H1 (cell line): ENCODE measurements at regions not wholly inside any gene's neighbourhood (a gene's known extent, or its start where the extent isn't known, plus 50 kb on each side); places are given as distances from the start of the nearest gene placed in this dataset.

Experiments
- CTCF ChIA-PET: fragments of 300-600 bp; sonication (Branson Sonifier 250); formaldehyde crosslinking; loops from one replicate; lab custom pipeline; 2021; ENCODE audit not compliant: partially characterized antibody; lab: Charles Lee
- POLR2A ChIA-PET: fragments of 300-600 bp; sonication (Branson Sonifier 250); formaldehyde crosslinking; loops from one replicate; lab custom pipeline; 2021; ENCODE audit warnings: inconsistent platforms; ENCODE audit not compliant: partially characterized antibody; lab: Charles Lee
- DNase-seq, 2 experiments: peaks; one replicate each; pipeline versions ENCODE4 v3.0.0 to v3.0.0-alpha.2; 2010 to 2022; ENCODE audit warnings: low spot score in 2 of 2, low read depth in 1 of 2, mixed read lengths in 1 of 2
- FAIRE-seq: peaks from 2 replicates; lab custom pipeline; 2011; peaks lifted over from hg19 to GRCh38; lab: Jason Lieb, UNC
- H2AFZ ChIP-seq: 2 replicates; pipeline ENCODE4 v1.8.1; 2012; ENCODE audit warnings: low read length, inconsistent platforms
- H2AK5ac ChIP-seq: 2 replicates; pipeline ENCODE4 v1.6.1; 2013; ENCODE audit warnings: low read depth, low read length
- H2BK120ac ChIP-seq: replicated peaks from 2 replicates; pipeline ENCODE3; 2013; ENCODE audit warnings: low read depth, low read length, inconsistent platforms
- H2BK12ac ChIP-seq: 2 replicates; pipeline ENCODE4 v1.6.1; 2013; ENCODE audit warnings: low read depth, low read length
- H2BK15ac ChIP-seq: 2 replicates; pipeline ENCODE4 v1.6.1; 2013; ENCODE audit warnings: low read length
- H2BK20ac ChIP-seq: 2 replicates; pipeline ENCODE4 v1.6.1; 2013; ENCODE audit warnings: low read length
- H2BK5ac ChIP-seq: 2 replicates; pipeline ENCODE4 v1.6.1; 2013; ENCODE audit warnings: low read depth, low read length
- H3K14ac ChIP-seq: 2 replicates; pipeline ENCODE4 v1.6.1; 2013; ENCODE audit warnings: inconsistent platforms; ENCODE audit not compliant: insufficient read length
- H3K18ac ChIP-seq: 2 replicates; pipeline ENCODE4 v1.6.1; 2013; ENCODE audit warnings: low read length; ENCODE audit errors: extremely low read depth
- H3K23ac ChIP-seq: 2 replicates; pipeline ENCODE4 v1.6.1; 2013; ENCODE audit warnings: inconsistent platforms; ENCODE audit not compliant: insufficient read length
- H3K23me2 ChIP-seq: 2 replicates; pipeline ENCODE4 v1.6.1; 2013; ENCODE audit warnings: low read depth, low read length
- H3K27ac ChIP-seq: 2 replicates; pipeline ENCODE4 v1.6.1; 2011; ENCODE audit warnings: low read depth, low read length, inconsistent platforms
- H3K27me3 ChIP-seq, 4 experiments: replicated peaks in 1 of 4; 1 replicate in 1 of 4; 2 replicates in 3 of 4; pipeline versions ENCODE4 v1.6.1 to v1.8.1; 2011 to 2013; ENCODE audit warnings: low read length in 3 of 4, mild to moderate bottlenecking in 3 of 4, inconsistent platforms in 2 of 4, mixed read lengths in 2 of 4, moderate library complexity in 1 of 4; ENCODE audit not compliant: control insufficient read depth in 3 of 4, insufficient read depth in 3 of 4; ENCODE audit errors: extremely low read depth in 1 of 4
- H3K36me3 ChIP-seq, 4 experiments: 2 replicates each; pipeline versions ENCODE4 v1.6.1 to v1.8.1; 2011 to 2013; ENCODE audit warnings: mild to moderate bottlenecking in 4 of 4, low read length in 3 of 4, moderate library complexity in 2 of 4, control low read depth in 1 of 4, inconsistent platforms in 1 of 4; ENCODE audit not compliant: insufficient read depth in 4 of 4, control insufficient read depth in 2 of 4
- H3K4ac ChIP-seq: replicated peaks from 2 replicates; pipeline ENCODE3; 2013; ENCODE audit warnings: low read length, low read depth, mixed read lengths, inconsistent platforms; ENCODE audit not compliant: insufficient read length
- H3K4me1 ChIP-seq, 4 experiments: replicated peaks in 1 of 4; 1 replicate in 1 of 4; 2 replicates in 3 of 4; pipeline versions ENCODE4 v1.6.1 to v1.8.1; 2011 to 2013; ENCODE audit warnings: low read length in 3 of 4, inconsistent platforms in 2 of 4, mixed read lengths in 1 of 4; ENCODE audit not compliant: insufficient read depth in 4 of 4, control insufficient read depth in 3 of 4
- H3K4me2 ChIP-seq, 2 experiments: 2 replicates each; pipeline versions ENCODE4 v1.6.1 to v1.8.1; 2011 to 2013; ENCODE audit warnings: low read depth in 2 of 2, low read length in 2 of 2, control low read depth in 1 of 2, inconsistent platforms in 1 of 2, mild to moderate bottlenecking in 1 of 2; ENCODE audit not compliant: insufficient read depth in 1 of 2
- H3K4me3 ChIP-seq, 4 experiments: fragments of 200-600, 300-600 bp in 1 of 4; sonication (generic), shearing (Covaris generic), sonication (Bioruptor Twin) in 1 of 4; 2 replicates each; pipeline versions ENCODE4 v1.5.1 to v1.8.1; 2011 to 2016; ENCODE audit warnings: low read length in 4 of 4, low read depth in 3 of 4, control low read depth in 2 of 4, inconsistent platforms in 2 of 4, mild to moderate bottlenecking in 2 of 4, mixed read lengths in 1 of 4, moderate library complexity in 1 of 4; ENCODE audit not compliant: insufficient read depth in 2 of 4; ENCODE audit errors: extremely low read depth in 1 of 4
- H3K56ac ChIP-seq: replicated peaks from 2 replicates; pipeline ENCODE3; 2013; ENCODE audit warnings: low read depth, mild to moderate bottlenecking, mixed read lengths, low read length, inconsistent platforms; ENCODE audit not compliant: insufficient read length
- H3K79me1 ChIP-seq: 2 replicates; pipeline ENCODE4 v1.6.1; 2013; ENCODE audit warnings: low read depth, low read length, control low read depth
- H3K79me2 ChIP-seq, 2 experiments: 2 replicates each; pipeline versions ENCODE4 v1.6.1 to v1.8.1; 2012 to 2013; ENCODE audit warnings: low read length in 2 of 2, mild to moderate bottlenecking in 2 of 2, inconsistent platforms in 1 of 2; ENCODE audit not compliant: insufficient read depth in 2 of 2, control insufficient read depth in 1 of 2
- H3K9ac ChIP-seq, 4 experiments: replicated peaks in 1 of 4; 1 replicate in 1 of 4; 2 replicates in 3 of 4; pipeline versions ENCODE4 v1.6.1 to v1.8.1; 2011 to 2013; ENCODE audit warnings: low read depth in 3 of 4, low read length in 3 of 4, control low read depth in 2 of 4, mild to moderate bottlenecking in 2 of 4, moderate library complexity in 2 of 4, inconsistent platforms in 1 of 4; ENCODE audit errors: extremely low read depth in 1 of 4
- H3K9me3 ChIP-seq, 2 experiments: 2 replicates each; pipeline versions ENCODE4 v1.6.1 to v1.8.1; 2012 to 2013; ENCODE audit warnings: mild to moderate bottlenecking in 2 of 2, moderate library complexity in 2 of 2, control low read depth in 1 of 2, inconsistent platforms in 1 of 2, low read depth in 1 of 2, low read length in 1 of 2, mixed read lengths in 1 of 2; ENCODE audit not compliant: insufficient read depth in 2 of 2
- H4K20me1 ChIP-seq, 2 experiments: replicated peaks in 1 of 2; 2 replicates each; pipeline versions ENCODE3 to v1.8.1; 2011 to 2013; ENCODE audit warnings: inconsistent platforms in 2 of 2, low read length in 2 of 2, mild to moderate bottlenecking in 1 of 2; ENCODE audit not compliant: insufficient read depth in 2 of 2, control insufficient read depth in 1 of 2
- H4K5ac ChIP-seq: 2 replicates; pipeline ENCODE4 v1.6.1; 2013; ENCODE audit warnings: low read length, low read depth, mixed read lengths, inconsistent platforms; ENCODE audit not compliant: insufficient read length
- H4K8ac ChIP-seq: 2 replicates; pipeline ENCODE4 v1.8.0; 2013; ENCODE audit warnings: mild to moderate bottlenecking, moderate library complexity, low read length, inconsistent platforms; ENCODE audit not compliant: insufficient read depth; ENCODE audit errors: extremely low read depth
- H4K91ac ChIP-seq: replicated peaks from 2 replicates; pipeline ENCODE3; 2013; ENCODE audit warnings: low read length, mixed read lengths, inconsistent platforms; ENCODE audit not compliant: insufficient read length
- ATF3 ChIP-seq: IDR thresholded peaks from 2 replicates; pipeline ENCODE4 v1.6.1; 2011; ENCODE audit warnings: low read depth, mild to moderate bottlenecking, low read length; ENCODE audit not compliant: insufficient read depth
- CBX5 ChIP-seq: fragments of 300-800, 300-1000 bp; sonication (generic); IDR thresholded peaks from 2 replicates; pipeline ENCODE4 v1.7.1; 2016; ENCODE audit warnings: antibody characterized with exemption, low read length, low read depth
- EZH2 ChIP-seq: fragments of 200-600 bp; sonication (generic); IDR thresholded peaks from 2 replicates; pipeline ENCODE4 v1.7.1; 2012; ENCODE audit warnings: low read depth, mild to moderate bottlenecking, moderate library complexity, low read length, inconsistent platforms; ENCODE audit not compliant: severe bottlenecking
- GTF2F1 ChIP-seq: IDR thresholded peaks from 2 replicates; pipeline ENCODE4 v1.6.1; 2012; ENCODE audit warnings: low read depth, low read length, improper control_type of control experiment, borderline replicate concordance
- JUND ChIP-seq: IDR thresholded peaks from 2 replicates; pipeline ENCODE4 v1.6.1; 2011; ENCODE audit warnings: mild to moderate bottlenecking, improper control_type of control experiment, low read length
- RBBP5 ChIP-seq: IDR thresholded peaks from 2 replicates; pipeline ENCODE4 v1.7.1; 2012; ENCODE audit warnings: low read depth, mild to moderate bottlenecking, inconsistent platforms, low read length, moderate library complexity, borderline replicate concordance
- RFX5 ChIP-seq: IDR thresholded peaks from 2 replicates; pipeline ENCODE4 v1.6.1; 2011; ENCODE audit warnings: low read depth, low read length, improper control_type of control experiment, borderline replicate concordance
- TAF7 ChIP-seq: optimal IDR thresholded peaks from 2 replicates; pipeline ENCODE3; 2011; ENCODE audit warnings: low read depth, mild to moderate bottlenecking, inconsistent platforms, low read length, moderate library complexity, borderline replicate concordance
- YY1 ChIP-seq: IDR thresholded peaks from 2 replicates; pipeline ENCODE4 v1.6.1; 2011; ENCODE audit warnings: low read depth, mild to moderate bottlenecking, low read length
- WGBS, 2 experiments: shearing (Covaris generic) in 1 of 2; methylation state at CpG; one replicate each; pipeline versions ENCODE4 v1.1.6 to v1.1.7; 2013 to 2015; ENCODE audit warnings: low lambda C conversion rate in 2 of 2, mixed read lengths in 2 of 2, inconsistent platforms in 1 of 2, low coverage in 1 of 2, missing lambda C conversion rate in 1 of 2; ENCODE audit not compliant: insufficient replicate concordance in 2 of 2, insufficient coverage in 1 of 2, insufficient read length in 1 of 2; ENCODE audit errors: extremely low coverage in 1 of 2, missing lambda C conversion rate in 1 of 2; 5-methylcytosine and 5-hydroxymethylcytosine counted together

DNA sequence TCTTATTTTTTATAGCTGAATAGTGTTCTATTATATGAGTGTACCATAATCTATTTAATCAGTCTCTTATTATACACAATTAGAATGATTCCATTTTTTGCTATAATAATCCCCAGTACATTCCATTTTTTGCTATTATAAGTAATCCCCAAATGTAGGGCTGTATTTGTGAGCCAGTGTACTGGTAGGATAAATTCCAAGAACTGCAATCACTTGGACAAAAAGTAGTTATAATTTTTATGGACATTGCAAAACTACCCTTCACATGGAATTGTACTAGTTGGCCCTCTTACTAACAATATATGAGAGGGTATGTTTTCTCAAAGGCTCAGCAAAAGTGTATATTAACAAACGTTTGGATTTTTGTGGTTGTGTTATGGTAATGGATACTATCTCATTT is 481.7 kb upstream of the CLINT1 start:
- Histone ChIP-seq H3K14ac (no peak overlapping the region), H3K4me3 (no peak overlapping the region), H3K4ac (no peak overlapping the region), H2AK5ac (no peak overlapping the region), H3K18ac (no peak overlapping the region), H2AFZ (no peak overlapping the region), H3K79me2 (no peaks in the 10 kb centered on the region), H2BK120ac (no peak overlapping the region), H4K20me1 (no peaks in the 10 kb centered on the region), H3K9ac (no peak overlapping the region), H2BK5ac (no peak overlapping the region), H3K23me2 (no peaks in the 10 kb centered on the region), H4K5ac (no peak overlapping the region), H4K8ac (no peak overlapping the region), H4K91ac (no peak overlapping the region), H3K36me3 (no peaks in the 10 kb centered on the region; a peak in 1 of 8 replicates), H3K56ac (no peak overlapping the region), H2BK20ac (no peak overlapping the region), H3K27ac (no peak overlapping the region), H3K23ac (no peak overlapping the region), H3K27me3 (no peaks in the 10 kb centered on the region), H2BK12ac (no peak overlapping the region), H2BK15ac (no peak overlapping the region), H3K4me2 (no peak overlapping the region), H3K4me1 (no peaks in the 10 kb centered on the region), H3K9me3 (0 out of 4 replicates have a peak, but pooled peaks cover 0 to 5% of the 10 kb centered on the region in 2 experiments), H3K79me1 (no peaks in the 10 kb centered on the region)
- FAIRE-seq (no peak), DNase-seq (no peak)
- ChIA-PET POLR2A (no interaction called here), CTCF (no interaction called here)
- no peak for TF ChIP-seq TAF7
- TF ChIP-seq RFX5 = no peak
- no peak for TF ChIP-seq CBX5
- no peak for TF ChIP-seq EZH2
- TF ChIP-seq JUND = no peak
- TF ChIP-seq RBBP5 = no peak
- TF ChIP-seq GTF2F1 = no peak
- TF ChIP-seq ATF3 = no peak
- TF ChIP-seq YY1 = no peak
- WGBS, 2 experiments = 70% methylated on average over 1 of the region's 1 CpG; no CpG with 5 or more reads in 1 of the 2 experiments
